OCI-LY7 (cell line): ENCODE measurements at regions not wholly inside any gene's neighbourhood (a gene's known extent, or its start where the extent isn't known, plus 50 kb on each side); places are given as distances from the start of the nearest gene placed in this dataset.

Experiments
- BruUV-seq: library from RNA; stranded (reverse); fragments of 400-500 nt; replicated peaks from 2 replicates; lab custom pipeline; 2021; lab: Mats Ljungman, UMichigan
- CTCF ChIA-PET: fragments of 300-600 bp; sonication (Branson Sonifier 250); formaldehyde crosslinking; loops from one replicate; lab custom pipeline; 2022; ENCODE audit warnings: antibody characterized with exemption; ENCODE audit not compliant: unreplicated experiment; lab: Charles Lee
- POLR2A ChIA-PET: fragments of 300-600 bp; sonication (Branson Sonifier 250); formaldehyde crosslinking; loops from one replicate; lab custom pipeline; 2022; ENCODE audit warnings: antibody characterized with exemption; lab: Charles Lee
- DNase-seq: peaks from one replicate; pipeline ENCODE4 v3.0.0-alpha.2; 2015; ENCODE audit warnings: low spot score
- H2AFZ ChIP-seq: fragments of 200-600 bp; sonication (generic), shearing (Covaris generic); 2 replicates; pipeline ENCODE4 v1.6.1; 2014; ENCODE audit warnings: mild to moderate bottlenecking, antibody characterized with exemption, low read length, moderate library complexity
- H3K27ac ChIP-seq: fragments of 200-600 bp; sonication (generic); 2 replicates; pipeline ENCODE4 v1.5.1; 2014; ENCODE audit warnings: mixed run types, low read depth, mild to moderate bottlenecking, moderate library complexity, low read length, inconsistent platforms; ENCODE audit not compliant: poor library complexity, severe bottlenecking
- H3K36me3 ChIP-seq: fragments of 200-600 bp; sonication (generic); 2 replicates; pipeline ENCODE4 v1.6.1; 2014; ENCODE audit warnings: mild to moderate bottlenecking, antibody characterized with exemption, low read length, moderate library complexity, mixed read lengths; ENCODE audit not compliant: insufficient read depth
- H3K4me1 ChIP-seq: fragments of 200-600 bp; sonication (generic); 2 replicates; pipeline ENCODE4 v1.5.1; 2014; ENCODE audit warnings: mild to moderate bottlenecking, low read length; ENCODE audit not compliant: insufficient read depth, poor library complexity, severe bottlenecking
- H3K4me2 ChIP-seq: fragments of 200-600 bp; sonication (generic); 2 replicates; pipeline ENCODE4 v1.6.1; 2014; ENCODE audit warnings: mild to moderate bottlenecking, low read length
- H3K4me3 ChIP-seq: fragments of 200-600 bp; sonication (generic); 2 replicates; pipeline ENCODE4 v1.5.1; 2014; ENCODE audit warnings: mild to moderate bottlenecking, low read depth, low read length; ENCODE audit not compliant: poor library complexity, severe bottlenecking
- H3K79me2 ChIP-seq: fragments of 200-600 bp; sonication (generic); 2 replicates; pipeline ENCODE4 v1.6.1; 2016; ENCODE audit warnings: low read depth, mild to moderate bottlenecking, low read length, moderate library complexity, mixed read lengths; ENCODE audit not compliant: insufficient read depth
- H3K9me2 ChIP-seq: fragments of 200-600 bp; sonication (generic); 2 replicates; pipeline ENCODE4 v1.6.1; 2016; ENCODE audit warnings: mild to moderate bottlenecking, low read length, mixed read lengths; ENCODE audit not compliant: insufficient read depth
- H3K9me3 ChIP-seq: fragments of 200-600 bp; sonication (generic); 2 replicates; pipeline ENCODE4 v1.6.1; 2014; ENCODE audit warnings: mild to moderate bottlenecking, mixed run types, low read length, mixed read lengths
- H4K20me1 ChIP-seq: fragments of 200-600 bp; sonication (generic); 2 replicates; pipeline ENCODE4 v1.6.1; 2014; ENCODE audit warnings: mild to moderate bottlenecking, antibody characterized with exemption, low read length, moderate library complexity, mixed read lengths; ENCODE audit not compliant: insufficient read depth
- EZH2phosphoT487 ChIP-seq: fragments of 200-600 bp; sonication (generic); IDR thresholded peaks from 2 replicates; pipeline ENCODE4 v1.6.1; 2018; ENCODE audit warnings: low read depth, borderline replicate concordance, mild to moderate bottlenecking, mixed run types, antibody characterized with exemption, low read length, moderate library complexity, mixed read lengths
- intact Hi-C: fragments of 100-400 bp; cut with micrococcal nuclease; formaldehyde crosslinking; loops from one replicate; pipeline ENCODE4 v1.10.0; 2022; ENCODE audit not compliant: unreplicated experiment
- TF ChIP-seq, protein P1 (sequence below): fragments of 200-600 bp; sonication (generic); conservative IDR thresholded peaks from 2 replicates; pipeline ENCODE4 v1.5.1; 2014; ENCODE audit warnings: mild to moderate bottlenecking, antibody characterized with exemption, low read length, moderate library complexity, mixed read lengths

DNA sequence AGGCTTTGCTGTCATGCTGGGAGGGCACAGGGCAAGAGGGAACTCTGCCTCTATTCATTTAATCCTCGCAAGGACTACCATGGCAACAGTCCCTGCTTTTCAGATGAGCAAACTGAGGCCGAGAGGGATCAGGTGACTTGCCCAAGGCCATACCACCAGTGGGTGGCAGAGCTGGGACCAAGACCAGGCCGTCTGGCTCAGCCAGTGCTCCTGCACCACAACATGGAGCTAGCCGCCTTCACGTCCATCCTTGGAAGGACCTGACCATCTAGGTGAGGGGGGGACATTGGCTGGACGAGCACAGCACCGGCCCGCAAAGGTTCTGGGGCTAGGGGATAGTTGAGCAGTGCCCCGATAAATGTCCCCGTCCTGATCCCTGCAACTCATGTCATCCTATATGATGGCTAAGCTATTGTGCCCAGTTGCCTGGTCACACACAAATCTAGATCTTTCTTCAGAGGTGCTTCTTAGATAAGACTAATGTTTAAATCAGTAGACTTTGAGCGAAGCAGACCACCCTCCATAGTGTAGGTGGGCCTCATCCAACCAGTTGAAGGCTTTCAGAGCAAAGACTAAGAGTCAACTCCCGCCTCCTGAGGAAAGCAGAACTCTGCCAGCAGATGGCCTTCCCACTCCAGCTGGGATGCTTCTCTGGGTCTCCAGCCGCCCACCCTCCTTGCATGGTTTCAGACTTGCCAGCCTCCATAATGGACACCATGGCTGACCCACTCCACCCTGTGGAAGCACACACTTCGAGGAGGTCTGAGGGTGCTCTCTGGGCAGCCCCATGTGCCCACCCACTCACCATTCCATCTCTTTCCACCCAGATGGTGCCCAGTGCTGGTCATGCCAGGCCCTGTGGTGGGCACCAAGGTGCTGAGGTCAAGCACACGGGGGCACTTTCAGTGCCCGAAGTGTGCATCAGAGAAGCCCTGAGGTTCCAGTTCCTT is 214.8 kb upstream of the RAB6C start:
- DNase-seq = no peak
- Histone ChIP-seq H3K9me3 (no peaks in the 10 kb centered on the region), H2AFZ (no peak overlapping the region), H3K4me3 (no peak overlapping the region), H3K27ac (no peak overlapping the region), H3K36me3 (no peaks in the 10 kb centered on the region), H3K4me1 (no peaks in the 10 kb centered on the region), H4K20me1 (no peaks in the 10 kb centered on the region), H3K79me2 (no peaks in the 10 kb centered on the region), H3K4me2 (no peak overlapping the region), H3K9me2 (no peaks in the 10 kb centered on the region)
- CTCF ChIA-PET = no interaction called here
- intact Hi-C loops = no loop called here
- TF ChIP-seq, protein P1, sequence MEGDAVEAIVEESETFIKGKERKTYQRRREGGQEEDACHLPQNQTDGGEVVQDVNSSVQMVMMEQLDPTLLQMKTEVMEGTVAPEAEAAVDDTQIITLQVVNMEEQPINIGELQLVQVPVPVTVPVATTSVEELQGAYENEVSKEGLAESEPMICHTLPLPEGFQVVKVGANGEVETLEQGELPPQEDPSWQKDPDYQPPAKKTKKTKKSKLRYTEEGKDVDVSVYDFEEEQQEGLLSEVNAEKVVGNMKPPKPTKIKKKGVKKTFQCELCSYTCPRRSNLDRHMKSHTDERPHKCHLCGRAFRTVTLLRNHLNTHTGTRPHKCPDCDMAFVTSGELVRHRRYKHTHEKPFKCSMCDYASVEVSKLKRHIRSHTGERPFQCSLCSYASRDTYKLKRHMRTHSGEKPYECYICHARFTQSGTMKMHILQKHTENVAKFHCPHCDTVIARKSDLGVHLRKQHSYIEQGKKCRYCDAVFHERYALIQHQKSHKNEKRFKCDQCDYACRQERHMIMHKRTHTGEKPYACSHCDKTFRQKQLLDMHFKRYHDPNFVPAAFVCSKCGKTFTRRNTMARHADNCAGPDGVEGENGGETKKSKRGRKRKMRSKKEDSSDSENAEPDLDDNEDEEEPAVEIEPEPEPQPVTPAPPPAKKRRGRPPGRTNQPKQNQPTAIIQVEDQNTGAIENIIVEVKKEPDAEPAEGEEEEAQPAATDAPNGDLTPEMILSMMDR = peak; percentile 53; the same call in 1 of the 2 replicates
- no peak for TF ChIP-seq EZH2phosphoT487
- POLR2A ChIA-PET = no interaction called here
- no TSS peak for BruUV-seq

DNA sequence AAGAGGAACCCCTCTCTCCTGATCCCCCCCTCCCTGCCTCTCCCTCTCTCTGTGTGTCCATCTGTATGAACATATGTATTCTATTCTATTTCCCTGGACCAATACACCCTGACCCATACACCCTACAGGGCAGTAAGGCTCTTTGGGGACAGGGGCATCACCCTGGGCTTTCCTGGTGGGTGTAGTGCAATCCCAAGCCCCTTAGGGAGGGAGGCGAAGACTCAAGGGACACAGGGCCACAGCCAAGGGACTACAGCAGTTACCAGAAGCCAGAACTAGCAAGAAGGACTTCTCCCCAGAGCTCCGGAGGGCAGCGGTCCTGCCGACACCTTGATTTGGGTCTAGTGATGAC is 214.2 kb upstream of the RAB6C start:
- Histone ChIP-seq H3K9me3 (no peaks in the 10 kb centered on the region), H3K79me2 (no peaks in the 10 kb centered on the region), H3K36me3 (no peaks in the 10 kb centered on the region), H3K4me2 (no peak overlapping the region), H3K4me3 (no peak overlapping the region), H4K20me1 (no peaks in the 10 kb centered on the region), H3K27ac (no peak overlapping the region), H3K9me2 (no peaks in the 10 kb centered on the region), H2AFZ (no peak overlapping the region), H3K4me1 (no peaks in the 10 kb centered on the region)
- ChIA-PET POLR2A (no interaction called here), CTCF (no interaction called here)
- intact Hi-C loops = no loop called here
- DNase-seq = no peak
- TF ChIP-seq, protein P1 = no peak
- TF ChIP-seq EZH2phosphoT487 = no peak
- BruUV-seq = no TSS peak

DNA sequence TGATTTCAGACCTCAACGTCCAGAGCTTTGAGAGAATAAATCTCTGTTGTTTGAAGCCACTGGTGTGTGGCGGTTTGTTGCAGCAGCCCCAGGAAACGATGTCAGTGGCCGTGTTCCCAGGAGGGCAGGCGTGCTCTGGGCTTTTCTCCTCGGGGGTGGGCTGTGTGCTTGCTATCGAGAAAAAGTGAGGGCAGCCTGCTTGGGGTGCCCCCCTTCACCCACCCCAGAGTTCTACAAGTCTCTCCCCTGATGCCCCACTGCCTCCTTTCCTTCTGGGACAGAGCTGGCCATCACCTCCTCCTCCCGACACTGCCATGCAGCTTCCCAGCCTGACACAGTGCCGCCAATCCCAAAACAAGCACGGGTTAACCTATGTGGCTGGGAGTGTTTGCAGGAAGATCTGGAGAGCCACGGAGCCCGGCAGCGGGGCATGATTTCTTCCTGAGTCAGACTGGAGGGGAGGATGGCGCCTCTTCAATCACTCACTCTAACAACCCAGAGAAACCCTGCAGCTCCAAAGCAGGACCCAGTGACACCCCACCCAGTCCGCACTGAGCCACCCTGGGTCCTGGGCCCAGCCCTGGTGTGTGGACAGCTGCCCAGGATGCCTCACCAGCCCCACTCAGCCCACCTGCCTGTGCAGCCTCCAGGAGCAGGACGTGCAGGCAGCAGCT is 213.7 kb upstream of the RAB6C start:
- ChIA-PET CTCF (no interaction called here), POLR2A (no interaction called here)
- Histone ChIP-seq H2AFZ (no peak overlapping the region), H3K4me2 (no peak overlapping the region), H3K9me2 (no peaks in the 10 kb centered on the region), H3K4me1 (no peaks in the 10 kb centered on the region), H3K36me3 (no peaks in the 10 kb centered on the region), H3K27ac (no peak overlapping the region), H3K9me3 (no peaks in the 10 kb centered on the region), H3K4me3 (no peak overlapping the region), H3K79me2 (no peaks in the 10 kb centered on the region), H4K20me1 (no peaks in the 10 kb centered on the region)
- no peak for DNase-seq
- no peak for TF ChIP-seq EZH2phosphoT487
- TF ChIP-seq, protein P1 = no peak
- intact Hi-C loops = no loop called here
- BruUV-seq = no TSS peak
